HG03378 (cell line): ENCODE measurements at regions not wholly inside any gene's neighbourhood (a gene's known extent, or its start where the extent isn't known, plus 50 kb on each side); places are given as distances from the start of the nearest gene placed in this dataset.
"Not testable (repeated sequence)": the region's sequence is repeated elsewhere in the genome, so short reads cannot be mapped to it uniquely, and the experiment has no call there.

Experiments used
- ATAC-seq: cut with Tn5 transposase; IDR thresholded peaks from one replicate; pipeline ENCODE4 v1.9.1; 2021; ENCODE audit warnings: mild to moderate bottlenecking, moderate library complexity; ENCODE audit not compliant: unreplicated experiment

GRCh38 chr2:38149531-38149930, 73.6 kb upstream of the CYP1B1 start:
- no peak for ATAC-seq

- no peak for ATAC-seq
Measured at GRCh38 chr2:38148501-38148900, 72.5 kb upstream of the CYP1B1 start.

- peak; percentile 14 for ATAC-seq
Measured at GRCh38 chr2:38147333-38148121, 71.6 kb upstream of the CYP1B1 start.

- ATAC-seq: peak; percentile 90
Measured at GRCh38 chr2:38146907-38147307, 71.0 kb upstream of the CYP1B1 start.

GRCh38 chr2:38146275-38146906, 70.4 kb upstream of the CYP1B1 start:
- peak; percentile 31 for ATAC-seq

GRCh38 chr2:38145236-38145635, 69.3 kb upstream of the CYP1B1 start:
- ATAC-seq: no peak

- no peak for ATAC-seq
Measured at GRCh38 chr2:38142627-38143026, 66.7 kb upstream of the CYP1B1 start.

- ATAC-seq: no peak
Measured at GRCh38 chr2:38141501-38141900, 65.5 kb upstream of the CYP1B1 start.

GRCh38 chr2:38138996-38139395, 63.0 kb upstream of the CYP1B1 start:
- ATAC-seq: no peak

GRCh38 chr2:38138419-38138818, 62.5 kb upstream of the CYP1B1 start:
- no peak for ATAC-seq

GRCh38 chr2:38137958-38138357, 62.0 kb upstream of the CYP1B1 start:
- not testable (repeated sequence) for ATAC-seq

GRCh38 chr2:38131676-38132075, 55.7 kb upstream of the CYP1B1 start:
- ATAC-seq: no peak

- ATAC-seq: no peak
Measured at GRCh38 chr2:38130876-38131275, 54.9 kb upstream of the CYP1B1 start.

- ATAC-seq: no peak
Measured at GRCh38 chr2:38129987-38130386, 54.0 kb upstream of the CYP1B1 start.

- no peak for ATAC-seq
Measured at GRCh38 chr2:38129481-38129880, 53.5 kb upstream of the CYP1B1 start.

GRCh38 chr2:38128653-38129052, 52.7 kb upstream of the CYP1B1 start:
- ATAC-seq: peak; percentile 42

- no peak for ATAC-seq
Measured at GRCh38 chr2:38127277-38127676, 51.3 kb upstream of the CYP1B1 start.

GRCh38 chr2:38125842-38126241, 49.9 kb upstream of the CYP1B1 start:
- ATAC-seq: no peak
